Activated CD4-positive, alpha-beta T cell treated with anti-CD3 and anti-CD28 coated beads, Interleukin-2, amount 50 U/mL, for 4 hours (primary cell): ENCODE measurements at regions not wholly inside any gene's neighbourhood (a gene's known extent, or its start where the extent isn't known, plus 50 kb on each side); places are given as distances from the start of the nearest gene placed in this dataset.

Experiments used
- DNase-seq, 2 experiments: peaks; one replicate each; pipeline ENCODE4 v3.0.0-alpha.2; 2020

DNA sequence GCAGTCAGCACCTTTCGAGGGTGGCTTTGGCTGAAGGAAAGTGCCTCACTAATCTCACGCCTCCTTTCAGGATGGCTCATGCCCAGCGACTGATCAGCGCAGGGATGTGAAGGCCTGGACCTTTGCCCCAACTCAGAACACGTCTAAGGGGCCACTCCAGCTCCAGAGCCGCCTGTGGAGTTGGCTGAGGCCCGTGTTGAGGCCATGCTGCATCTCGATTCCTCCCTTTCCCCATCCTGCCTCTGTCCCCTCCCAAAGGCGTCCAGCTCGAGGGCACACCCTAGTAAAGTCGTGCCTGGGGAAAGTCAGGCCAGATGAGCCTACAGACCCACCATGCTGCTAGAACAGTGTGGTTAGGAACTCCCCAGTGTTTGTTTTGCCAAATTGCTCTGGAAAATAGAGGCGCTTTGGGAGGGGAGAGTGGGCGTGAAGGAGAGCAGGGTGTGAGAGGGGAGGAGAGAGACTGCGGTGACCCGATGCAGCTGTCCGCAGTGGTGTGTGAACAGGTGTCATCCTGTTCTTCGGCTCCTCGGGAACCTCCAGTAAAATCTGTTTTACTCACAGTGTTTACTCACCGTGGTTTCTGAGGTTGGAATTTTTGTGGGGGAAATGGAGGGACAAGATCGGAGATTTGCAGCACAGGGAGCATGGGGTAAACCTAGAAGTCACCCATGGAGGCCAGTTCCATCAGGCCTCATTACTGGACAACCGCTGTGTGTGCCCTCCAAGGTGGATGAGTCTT, 85.0 kb upstream of the PMEPA1 start:
- no peak for DNase-seq

DNA sequence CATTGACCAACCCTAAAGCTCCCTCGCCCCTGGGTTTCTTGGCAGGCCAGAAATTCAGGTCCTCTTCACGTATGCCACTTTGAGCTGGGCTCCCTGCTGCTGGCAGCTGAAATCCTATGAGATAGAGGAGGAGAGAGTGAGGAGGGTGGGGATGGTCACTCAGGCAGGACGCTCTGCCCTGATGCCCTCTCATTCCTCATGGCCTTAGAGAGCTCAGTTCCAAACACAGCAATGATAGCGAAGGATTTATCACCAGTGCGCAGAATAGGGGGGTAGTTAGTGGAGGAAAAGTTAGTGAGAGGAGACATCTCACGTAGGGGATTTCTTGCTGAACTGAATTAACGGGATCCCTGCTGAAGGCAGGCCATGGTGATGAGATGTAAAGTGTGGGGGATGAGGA, 84.2 kb upstream of the PMEPA1 start:
- DNase-seq, result no peak

DNA sequence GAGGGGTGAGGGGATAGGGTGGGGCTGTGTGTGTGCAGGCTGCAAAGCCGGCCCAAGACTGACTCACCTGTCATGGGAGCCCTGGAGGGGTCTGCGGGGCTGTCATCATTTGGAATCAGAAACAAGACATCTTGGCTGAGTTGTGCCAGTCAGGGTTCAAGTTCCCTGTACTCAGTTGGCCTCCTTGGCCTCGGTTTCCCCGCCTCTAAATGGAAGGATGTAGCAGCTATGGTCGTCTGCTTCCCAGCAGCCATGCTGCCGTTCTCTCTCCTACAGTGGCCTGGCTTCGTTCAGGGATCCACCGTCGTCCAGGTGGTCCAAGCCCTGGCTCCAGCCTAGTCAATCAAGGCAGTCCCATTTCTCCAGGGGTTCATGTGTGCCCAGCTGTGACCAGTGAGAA, 83.6 kb upstream of the PMEPA1 start:
- no peak for DNase-seq

DNA sequence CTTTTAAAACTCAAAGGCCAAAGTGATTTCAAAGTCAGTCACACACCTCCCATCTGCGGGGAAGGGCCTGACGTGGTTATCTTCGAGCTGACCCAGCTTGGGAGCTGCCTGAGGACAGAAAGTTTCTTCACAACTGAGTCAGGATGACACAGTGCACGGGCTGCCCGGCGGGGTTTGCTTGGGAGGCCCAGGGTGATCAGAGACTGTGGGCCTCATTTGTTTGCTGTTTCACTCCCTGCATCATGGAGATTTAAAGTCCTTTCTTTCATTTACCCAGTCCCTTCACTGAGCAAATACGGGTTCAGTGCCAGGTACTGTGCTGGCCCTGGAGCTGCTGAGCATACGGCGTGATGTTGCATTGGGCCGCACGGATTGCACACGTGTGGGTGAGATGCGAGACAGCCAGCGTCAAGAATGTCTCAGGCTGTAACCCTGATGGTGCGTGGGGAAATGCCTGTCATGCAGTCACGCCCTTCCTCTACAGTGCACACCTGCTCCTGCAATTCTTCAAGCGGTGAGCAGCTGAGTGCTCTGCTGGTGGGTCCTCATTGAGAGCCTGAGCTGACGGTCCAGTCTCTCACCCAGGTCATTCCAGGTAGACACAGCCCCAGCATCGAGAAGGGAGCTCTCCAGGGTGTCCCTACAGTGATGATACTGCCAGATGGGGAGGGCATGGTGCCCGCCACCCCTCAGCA, 82.7 kb upstream of the PMEPA1 start:
- no peak for DNase-seq

DNA sequence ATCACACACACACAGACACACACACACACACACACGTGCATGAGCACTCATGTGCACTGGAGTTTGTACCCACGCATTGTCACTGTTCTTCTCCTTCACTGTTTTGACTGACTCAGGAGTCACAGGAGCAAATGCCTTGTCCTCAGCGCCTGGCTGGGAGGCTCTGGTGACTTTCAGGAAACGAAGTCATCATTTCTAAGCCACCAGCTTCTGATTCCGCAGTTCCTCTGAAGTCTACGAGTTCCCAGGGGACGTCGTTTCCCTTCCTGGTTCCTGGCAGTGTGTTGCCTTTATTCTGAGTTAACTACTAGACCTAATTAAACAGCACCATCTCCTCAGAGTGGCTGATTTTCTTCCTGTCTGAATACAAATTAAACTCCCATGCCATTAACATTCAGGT, 82.2 kb upstream of the PMEPA1 start:
- DNase-seq, result no peak

DNA sequence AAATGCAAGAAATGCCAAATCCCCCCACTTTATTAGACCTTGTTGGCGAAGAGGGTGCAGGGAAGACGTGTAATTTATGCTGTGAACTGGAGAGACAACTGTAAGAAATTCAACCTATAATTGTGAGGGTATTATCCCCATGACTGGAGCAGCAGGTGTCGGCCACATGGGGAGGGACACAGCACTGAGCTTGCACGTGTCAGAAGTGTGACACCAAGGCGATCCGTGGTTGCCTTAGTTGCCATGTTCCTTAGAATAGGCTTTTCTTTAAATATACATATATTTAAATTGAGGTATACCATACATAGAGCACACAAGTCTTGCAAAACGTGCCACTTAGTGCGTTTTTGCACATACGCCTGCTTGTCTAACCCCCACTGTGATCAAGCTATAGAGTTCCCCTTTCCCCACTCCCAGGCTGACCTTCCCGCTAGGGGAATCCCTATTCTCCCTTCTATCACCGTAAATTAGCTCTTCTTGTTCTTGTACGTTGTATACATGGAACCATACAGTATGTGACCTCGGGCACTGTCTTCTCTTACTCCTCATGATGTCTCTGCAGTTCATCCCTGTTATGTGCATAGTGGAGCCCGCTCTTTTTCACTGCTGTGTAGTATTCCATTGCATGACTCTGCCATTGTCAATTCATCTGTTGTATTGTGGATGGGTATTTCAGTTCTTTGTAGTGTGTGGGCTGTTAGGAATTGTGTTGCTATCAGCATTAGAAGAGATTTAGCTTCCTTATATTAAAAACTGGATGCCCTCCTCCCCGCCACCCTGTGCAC, 81.6 kb upstream of the PMEPA1 start:
- DNase-seq, result no peak

DNA sequence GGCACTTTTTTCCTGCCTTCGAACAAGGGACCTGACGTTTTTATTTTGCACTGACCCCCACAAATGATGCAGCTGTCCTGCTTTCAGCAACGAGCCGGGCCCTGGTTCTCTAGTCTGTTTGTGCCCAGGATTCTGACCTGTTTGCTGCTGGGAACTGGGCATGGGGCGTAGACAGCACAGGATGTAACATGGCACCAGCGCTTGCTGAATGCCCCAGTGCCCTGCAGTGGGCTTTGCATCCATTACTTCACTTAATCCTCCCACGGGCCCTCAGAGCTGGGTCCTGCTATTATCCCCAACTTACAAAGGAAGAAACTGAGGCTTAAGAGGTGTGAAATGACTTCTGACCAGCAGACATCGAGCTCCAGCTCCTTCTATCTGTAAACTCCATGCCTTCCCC, 80.4 kb upstream of the PMEPA1 start:
- DNase-seq, result no peak

DNA sequence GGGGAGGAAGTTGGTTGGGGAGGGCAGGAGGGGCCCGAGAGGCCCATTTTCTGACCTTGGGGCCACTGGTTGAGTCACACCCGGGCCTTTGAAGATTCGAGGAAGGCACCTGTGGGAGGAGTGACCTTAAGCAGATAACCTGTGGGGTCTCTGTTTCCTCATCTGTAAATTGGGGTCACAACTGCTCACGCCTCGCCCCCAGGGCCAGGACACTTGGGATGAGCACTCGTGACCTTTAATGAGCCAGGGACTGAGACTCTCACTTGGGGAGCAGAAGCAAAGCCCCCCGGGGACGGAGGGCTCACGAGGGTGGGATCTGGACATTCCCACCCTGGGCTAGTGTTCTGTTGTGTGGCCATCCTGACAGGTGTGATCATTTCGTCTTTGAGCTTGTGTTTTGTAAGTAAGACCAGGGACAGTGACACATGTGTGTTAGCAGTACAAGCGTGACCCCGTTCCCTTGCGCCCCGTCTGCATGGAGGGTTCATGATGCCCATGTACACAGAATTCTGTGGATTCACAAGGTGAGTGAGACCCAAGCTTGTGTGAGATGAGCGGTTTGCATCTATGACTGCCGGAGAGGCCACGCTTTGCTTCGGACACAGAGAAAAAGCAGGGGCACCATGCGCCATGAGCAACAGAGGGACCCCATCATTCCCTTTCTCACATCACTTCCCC, 79.3 kb upstream of the PMEPA1 start:
- DNase-seq, result no peak

DNA sequence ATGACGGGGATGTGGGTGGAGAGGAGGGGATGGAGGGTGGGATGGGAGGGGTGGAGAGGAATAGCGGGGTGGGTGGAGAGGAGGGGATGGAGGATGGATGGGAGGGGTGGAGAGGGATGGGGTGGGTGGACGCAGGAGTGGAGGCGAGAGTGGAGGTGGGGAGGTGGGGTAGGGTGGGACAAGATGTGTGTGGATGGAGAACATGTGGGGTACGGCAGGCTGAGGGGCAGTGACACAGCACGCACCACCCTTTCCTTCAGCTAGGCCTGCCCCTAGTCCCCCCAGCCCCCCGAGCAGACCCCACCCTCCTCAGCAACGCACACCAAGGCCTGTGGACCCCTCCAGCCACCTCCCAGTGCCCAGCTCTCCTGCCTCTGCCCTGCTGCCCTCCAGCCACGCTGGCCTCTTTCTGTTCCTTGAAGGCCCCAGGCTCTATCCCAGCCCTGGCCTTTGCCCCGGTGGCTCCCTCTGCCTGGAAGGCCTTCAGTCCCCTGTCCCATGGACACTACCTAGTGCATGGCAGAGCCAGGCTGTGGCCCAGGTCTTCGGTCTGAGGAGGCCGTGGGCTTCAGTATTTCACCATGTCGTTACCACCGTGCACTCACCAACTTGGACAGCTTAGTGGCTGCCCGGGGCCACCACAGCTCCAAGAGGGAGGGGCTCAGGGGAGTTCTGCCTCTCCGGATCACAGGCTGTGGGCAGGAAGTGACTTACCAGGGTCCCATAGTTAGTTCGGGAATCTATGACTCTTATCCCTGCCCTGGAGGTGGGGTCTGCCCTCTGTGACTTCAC, 78.4 kb upstream of the PMEPA1 start:
- DNase-seq, result no peak

DNA sequence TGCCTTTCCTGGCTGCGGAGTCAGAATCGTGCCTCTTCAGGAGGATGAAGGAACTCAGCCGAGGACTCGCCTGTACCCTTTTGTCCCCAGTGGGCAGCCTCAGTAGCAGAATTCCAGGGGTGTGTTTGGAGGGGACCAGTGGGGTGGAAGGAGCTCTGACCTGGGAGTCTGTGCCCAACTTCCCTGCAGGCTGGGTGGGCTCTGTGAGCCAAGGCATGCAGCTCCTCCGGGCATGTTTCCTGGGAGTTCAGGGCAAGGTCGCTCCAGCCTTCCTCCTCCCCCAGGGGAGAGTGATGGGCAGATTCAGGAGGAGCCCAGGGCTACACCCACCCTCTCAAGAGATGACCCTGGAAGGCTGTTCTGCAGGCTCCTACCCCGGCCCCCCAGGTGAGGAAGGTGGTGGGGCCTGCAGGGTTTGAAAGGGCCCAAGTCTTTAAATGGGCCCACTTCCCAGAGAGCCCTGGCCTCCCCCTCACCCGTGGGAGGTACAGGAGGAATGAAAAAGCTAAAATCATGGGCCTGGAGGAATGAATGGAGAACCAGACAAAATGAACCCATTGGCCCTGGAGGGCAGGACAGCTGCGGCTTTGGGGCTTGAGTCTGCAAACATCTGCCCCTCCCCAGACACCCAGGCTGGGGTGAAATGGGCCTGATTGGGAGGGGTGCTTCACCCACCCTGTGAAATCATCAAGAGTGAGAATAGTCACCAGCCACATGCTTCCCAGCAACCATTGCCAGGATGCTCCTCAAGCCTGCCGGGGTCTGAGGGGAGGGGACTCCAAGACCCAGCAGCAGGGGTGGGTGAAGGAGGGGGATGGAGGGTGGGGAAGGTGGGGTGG, 77.6 kb upstream of the PMEPA1 start:
- DNase-seq, result no peak

DNA sequence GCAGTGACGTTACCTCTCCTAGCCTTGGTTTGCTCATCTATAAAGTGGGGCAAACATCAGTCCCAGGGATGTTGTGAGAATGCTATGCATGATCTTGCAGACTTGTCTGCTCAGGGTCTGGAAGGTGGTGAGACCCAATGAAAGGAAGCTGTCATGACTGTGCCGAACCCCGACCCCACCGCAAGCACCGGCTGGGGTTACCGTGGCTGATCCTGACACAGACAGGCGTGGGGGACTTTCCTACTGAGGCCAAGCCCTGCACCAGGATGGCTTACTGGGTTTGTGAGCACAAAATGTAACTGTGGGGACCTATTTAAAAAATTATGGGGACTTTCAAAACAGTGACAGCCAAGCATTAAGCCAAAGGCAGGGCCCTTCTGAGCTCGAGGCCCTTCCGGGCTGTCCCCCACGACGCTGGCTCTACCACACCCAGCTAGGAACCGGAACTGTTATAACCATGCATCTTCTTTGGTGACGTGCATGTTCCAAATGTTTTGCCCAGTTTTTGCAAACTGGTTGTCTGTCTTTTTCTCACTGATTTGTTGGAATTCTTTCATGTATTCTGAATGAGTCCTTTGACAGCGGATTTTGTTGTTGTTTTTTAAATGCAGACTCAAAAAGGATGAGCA, 76.6 kb upstream of the PMEPA1 start:
- DNase-seq, result no peak

DNA sequence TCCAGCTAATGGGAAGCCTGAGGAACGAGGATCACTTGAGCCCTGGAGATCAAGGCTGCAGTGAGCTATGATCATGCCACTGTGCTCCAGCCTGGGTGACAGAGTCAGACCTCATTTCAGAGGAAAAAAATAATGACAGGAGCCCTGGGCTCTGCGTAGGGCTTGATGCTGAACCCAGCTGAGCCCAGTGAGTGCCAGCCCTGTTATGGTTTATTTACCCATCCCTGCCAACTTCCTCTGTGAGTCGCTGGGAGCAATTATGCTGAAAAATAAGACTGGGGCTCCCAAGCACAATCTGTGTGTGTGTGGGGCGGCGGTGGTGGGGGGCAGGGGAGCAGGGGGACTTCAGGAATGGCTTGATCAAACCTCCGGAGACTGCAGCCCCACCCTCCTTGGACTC, 75.9 kb upstream of the PMEPA1 start:
- no peak for DNase-seq

DNA sequence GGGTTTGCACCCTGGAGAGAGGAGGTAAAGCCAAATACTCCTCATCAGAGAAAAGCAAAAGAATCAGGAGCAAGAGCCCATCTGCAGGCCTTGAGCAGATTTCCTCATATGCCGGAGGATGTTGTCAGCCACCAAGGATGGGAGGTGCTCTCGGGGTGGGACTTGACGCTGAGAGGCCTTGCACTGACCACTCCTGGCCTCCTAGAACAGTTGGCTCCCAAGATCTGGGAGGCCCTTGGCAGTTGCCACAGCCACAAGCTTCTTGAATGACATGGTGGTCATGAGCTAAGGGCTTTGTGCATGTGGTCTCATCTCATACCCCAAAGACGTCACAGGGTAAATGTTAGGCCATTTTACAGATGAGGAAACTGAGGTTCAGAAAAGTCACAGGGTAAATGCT, 75.2 kb upstream of the PMEPA1 start:
- no peak for DNase-seq

DNA sequence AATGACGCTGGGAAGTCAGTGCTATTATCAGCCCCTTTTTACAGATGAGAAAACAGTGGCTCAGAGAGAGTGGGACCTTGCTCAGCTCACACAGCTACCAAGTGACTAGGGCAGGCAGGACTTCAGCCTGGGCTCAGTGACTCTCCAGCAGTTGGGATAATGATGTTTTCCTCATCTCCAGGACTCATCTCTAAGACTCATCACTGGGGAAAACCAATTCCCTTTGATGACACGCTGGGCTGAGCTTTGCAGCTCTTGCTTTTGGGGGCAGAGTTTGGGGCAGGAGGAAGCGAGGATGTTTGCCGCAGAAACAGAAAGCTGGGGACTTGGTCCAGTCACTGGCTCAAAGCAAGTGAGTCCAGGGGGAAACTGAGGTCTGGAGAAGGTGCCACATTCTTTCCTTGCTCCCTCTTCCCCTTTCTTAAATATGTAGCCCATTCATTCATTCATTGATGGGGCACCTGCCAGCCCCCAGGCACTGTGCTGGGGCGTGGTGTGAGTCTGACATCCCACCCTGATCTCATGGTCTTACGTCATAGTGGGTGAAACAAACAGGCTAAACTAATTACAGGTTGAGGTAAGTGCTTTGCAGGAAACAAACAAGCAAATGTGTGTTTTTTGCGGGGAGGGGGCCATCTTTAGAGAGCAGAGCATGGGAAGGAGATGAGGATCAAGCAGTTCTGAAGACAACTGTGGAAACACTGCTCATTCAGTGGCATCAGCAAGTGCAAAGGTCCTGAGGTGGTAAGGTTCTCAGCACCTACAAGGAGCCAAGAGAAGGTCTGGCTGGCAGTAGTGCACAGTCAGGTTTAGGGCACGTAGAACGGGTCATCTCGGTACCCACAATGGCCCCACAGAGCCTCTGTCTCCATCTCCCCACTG, 74.4 kb upstream of the PMEPA1 start:
- no peak for DNase-seq

DNA sequence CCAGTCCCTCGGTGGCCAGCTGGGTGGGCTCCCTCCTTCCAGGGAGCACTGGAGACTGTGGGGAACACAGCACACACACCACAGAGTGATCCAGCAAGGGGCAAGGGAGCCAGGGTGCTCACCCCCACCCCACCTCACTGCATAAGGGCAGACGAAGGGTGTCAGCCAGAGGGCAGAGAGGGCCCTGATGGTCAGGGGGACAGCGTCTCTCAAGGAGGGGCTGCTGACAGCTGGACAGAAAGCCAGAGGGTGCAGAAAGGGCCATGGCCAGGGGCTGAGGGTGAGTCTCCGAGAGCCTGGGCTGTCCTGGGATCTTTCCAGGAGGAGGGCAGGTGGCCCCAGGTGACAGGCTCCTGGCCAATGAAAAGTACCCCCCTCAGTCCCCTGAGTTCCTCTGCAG, 73.4 kb upstream of the PMEPA1 start:
- DNase-seq, result no peak

DNA sequence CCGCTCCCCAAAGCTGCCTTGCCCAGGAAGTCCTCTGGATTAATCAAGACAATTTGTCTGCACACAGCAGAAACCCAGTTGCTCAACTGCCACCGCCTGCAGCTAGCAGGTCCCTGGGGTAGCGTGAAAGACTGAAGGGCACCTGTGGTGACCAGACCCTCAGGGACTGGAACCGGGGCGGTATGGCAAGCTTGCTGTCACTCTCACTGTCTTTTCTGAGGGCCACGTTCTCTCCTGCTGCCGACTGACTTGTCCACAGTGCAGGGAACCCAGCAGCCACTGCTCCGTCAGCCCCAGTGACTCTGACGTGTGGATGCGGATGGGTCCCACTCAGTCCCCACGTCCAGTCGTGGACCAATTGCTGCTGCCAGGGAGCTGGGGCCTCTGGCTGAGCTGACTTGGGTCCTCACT, 72.8 kb upstream of the PMEPA1 start:
- DNase-seq, result no peak

DNA sequence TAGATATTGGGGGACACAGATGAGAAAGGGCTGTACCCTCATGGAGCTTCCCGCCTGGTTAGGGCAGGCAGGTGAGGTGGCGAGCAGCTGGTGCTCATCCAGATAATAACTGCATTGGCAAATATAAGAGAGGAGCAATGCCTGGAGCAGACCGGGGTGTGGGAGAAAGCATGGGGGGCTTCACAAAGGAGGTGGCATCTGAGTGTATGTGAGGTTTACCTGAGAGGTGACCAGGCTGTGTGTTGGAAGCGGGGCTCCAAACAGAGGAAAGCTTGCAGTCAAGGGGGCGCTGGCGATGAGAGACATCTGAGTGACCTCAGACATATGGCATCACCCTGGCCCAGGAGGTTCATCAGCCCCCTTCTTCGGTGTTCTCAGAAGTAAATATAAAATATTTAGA, 72.1 kb upstream of the PMEPA1 start:
- no peak for DNase-seq

DNA sequence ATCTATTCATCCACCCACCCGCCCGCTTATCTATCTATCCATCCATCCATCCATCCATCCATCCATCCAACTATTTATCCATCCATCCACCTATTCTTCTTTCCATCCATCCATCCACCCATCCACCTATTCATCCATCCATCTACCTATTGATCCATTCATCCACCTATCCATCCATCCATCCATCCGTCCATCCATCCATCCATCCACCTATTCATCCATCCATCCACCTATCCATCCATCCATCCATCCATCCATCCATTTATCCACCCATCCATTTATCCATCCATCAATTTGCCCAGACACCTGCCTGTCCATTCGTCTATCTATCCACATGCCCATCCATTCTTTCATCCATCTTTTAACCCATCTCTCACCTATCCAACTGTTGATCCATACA, 71.1 kb upstream of the PMEPA1 start:
- no peak for DNase-seq

DNA sequence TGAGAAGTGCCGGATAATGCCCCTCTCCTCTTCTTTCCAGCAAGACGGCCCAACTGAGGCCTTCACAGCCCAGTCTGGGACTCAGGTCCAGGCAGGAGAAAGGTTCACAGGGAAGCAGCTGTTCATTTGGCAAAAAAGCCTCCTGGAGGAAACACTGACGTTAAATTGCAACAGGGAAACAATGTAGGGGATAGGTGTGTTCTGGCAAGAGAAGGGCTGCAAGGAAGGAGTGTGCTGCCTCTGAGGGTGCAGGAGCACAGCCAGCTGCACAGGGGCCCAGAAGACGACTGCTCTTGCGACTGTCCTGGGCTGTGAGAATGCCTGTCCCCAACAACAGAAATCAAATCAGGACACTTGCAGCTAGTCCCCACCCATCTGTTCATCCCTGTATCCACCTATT, 70.6 kb upstream of the PMEPA1 start:
- DNase-seq, result no peak

DNA sequence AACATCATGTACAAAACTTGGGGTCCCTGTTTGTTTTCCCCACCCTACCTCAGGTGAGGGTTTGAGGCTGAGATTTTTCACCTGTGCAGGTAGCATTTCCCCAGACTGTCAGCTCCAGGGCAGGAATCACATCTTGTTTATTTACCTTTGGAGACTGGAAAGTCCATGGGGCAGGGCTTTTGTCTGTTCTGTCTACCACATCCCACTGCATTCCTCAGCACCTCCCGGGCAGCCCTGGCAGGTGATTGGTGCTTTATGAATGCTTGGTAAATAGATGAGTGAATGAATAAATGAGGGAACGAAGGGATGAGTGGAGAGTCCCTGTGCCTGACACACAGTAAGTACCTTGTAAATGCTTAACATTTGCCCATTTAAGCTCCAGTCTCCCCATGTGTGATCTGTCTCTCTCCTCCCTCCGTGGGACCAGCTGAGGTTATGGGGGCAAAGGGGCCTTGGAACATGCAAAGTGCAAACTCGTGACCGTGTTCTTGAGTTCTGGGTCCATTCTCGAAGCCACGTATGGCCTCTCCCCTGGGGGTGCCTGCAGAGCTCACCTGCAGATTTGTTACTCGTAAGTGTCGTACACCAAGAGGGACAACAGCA, 69.7 kb upstream of the PMEPA1 start:
- no peak for DNase-seq
